ENCODE measurements at regions not wholly inside any gene's neighbourhood (a gene's known extent, or its start where the extent isn't known, plus 50 kb on each side); places are given as distances from the start of the nearest gene placed in this dataset.

GRCh38 chr9:90162326-90162725, 480.3 kb downstream of the DIRAS2 start:
- TF ChIP-seq CTCF (tag by site-specific recombination; IDR thresholded peaks at IDR 0.05): no peak
- no peak for TF ChIP-seq YY1 (tag by site-specific recombination; IDR thresholded peaks at IDR 0.05)
- no peak for TF ChIP-seq ZBTB7A (tag by site-specific recombination; IDR thresholded peaks at IDR 0.05; ENCODE audit: low read depth)
